ENCODE measurements at regions not wholly inside any gene's neighbourhood (a gene's known extent, or its start where the extent isn't known, plus 50 kb on each side); places are given as distances from the start of the nearest gene placed in this dataset.
"Not testable (repeated sequence)": the region's sequence is repeated elsewhere in the genome, so short reads cannot be mapped to it uniquely, and the experiment has no call there.

DNA sequence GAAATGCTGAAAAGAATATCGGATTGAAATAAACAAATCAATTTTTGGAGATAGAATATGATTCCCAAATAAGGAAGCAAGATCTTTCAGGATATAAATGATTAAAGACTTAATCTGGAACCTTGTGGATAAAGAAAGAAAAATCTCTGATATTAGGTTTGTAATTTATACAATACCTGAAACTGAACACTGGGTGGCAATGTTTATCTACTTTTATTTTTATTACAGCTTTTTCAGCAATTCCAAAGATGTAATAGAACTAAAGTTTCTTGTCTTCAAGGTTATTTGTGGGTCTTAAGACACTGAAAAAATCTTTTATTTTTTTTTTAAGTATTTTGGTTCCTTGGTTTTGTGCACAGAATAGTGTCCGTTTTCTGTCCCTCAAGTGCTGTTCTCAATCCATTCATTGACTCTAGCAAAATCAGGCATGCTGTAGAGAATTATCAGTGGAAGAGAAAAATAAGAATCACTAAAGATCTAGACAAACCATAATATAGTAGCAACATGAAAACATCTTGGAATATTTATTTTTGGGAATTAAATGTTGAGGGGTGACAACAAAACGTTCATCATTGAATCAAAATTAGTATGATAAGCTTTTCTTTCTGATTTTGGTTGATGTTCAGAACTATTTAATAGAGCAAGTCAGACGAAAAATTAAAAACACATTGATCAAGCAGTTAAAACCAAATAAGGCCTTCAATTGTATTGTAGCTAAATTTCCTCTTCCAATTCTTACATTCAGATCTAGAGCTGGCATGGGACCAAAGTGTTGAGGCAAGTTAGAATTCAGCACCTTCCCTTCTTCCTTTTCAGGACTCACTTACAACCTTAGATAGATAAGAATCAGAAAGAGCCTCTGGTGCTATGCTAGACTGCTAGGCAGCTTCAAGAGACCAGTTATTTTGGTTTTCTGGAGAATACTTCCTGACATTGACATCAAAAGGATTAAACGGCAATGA, 704.4 kb upstream of the PCDH20 start:
- ATAC-seq (replicated peaks) (no peak), DNase-seq (no peak)
- no peaks in the 10 kb centered on the region for H3K27me3 Mint-ChIP-seq
- H3K4me1 Mint-ChIP-seq (ENCODE audit: low read depth in 2 of 2), result no peaks in the 10 kb centered on the region
- no peaks in the 10 kb centered on the region for H3K36me3 Mint-ChIP-seq (ENCODE audit: insufficient read depth)
- no peak overlapping the region for H3K4me3 Mint-ChIP-seq
- H3K9me3 Mint-ChIP-seq, result peaks cover 6 to 15% of the 10 kb centered on the region in 2 donors
- no peak overlapping the region for H3K27ac Mint-ChIP-seq

DNA sequence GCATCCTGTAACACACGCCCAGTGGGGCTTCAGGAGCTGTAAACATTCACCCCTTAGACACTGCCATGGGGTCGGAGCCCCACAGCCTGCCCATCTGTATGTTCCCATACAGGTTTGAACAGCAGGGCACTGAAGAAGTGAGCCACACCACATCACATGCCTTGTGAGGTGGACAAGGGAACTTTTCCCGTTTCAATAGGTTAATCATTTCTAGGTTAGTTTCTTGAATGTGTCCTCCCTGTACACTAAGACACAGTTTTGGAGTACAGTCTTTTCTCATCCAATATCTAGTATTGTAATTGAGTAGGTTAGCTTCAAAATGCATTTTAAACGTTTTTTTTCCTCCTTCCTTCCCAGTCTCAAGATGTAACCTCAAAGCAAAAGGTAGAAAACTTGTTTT, 700.2 kb upstream of the PCDH20 start:
- Mint-ChIP-seq H3K27ac (no peak overlapping the region), H3K9me3 (peaks cover 7 to 9% of the 10 kb centered on the region in 2 donors), H3K27me3 (no peaks in the 10 kb centered on the region), H3K36me3 (ENCODE audit: insufficient read depth) (no peaks in the 10 kb centered on the region), H3K4me1 (ENCODE audit: low read depth in 2 of 2) (no peaks in the 10 kb centered on the region), H3K4me3 (no peak overlapping the region)
- DNase-seq, result no peak
- no peak for ATAC-seq (replicated peaks)

DNA sequence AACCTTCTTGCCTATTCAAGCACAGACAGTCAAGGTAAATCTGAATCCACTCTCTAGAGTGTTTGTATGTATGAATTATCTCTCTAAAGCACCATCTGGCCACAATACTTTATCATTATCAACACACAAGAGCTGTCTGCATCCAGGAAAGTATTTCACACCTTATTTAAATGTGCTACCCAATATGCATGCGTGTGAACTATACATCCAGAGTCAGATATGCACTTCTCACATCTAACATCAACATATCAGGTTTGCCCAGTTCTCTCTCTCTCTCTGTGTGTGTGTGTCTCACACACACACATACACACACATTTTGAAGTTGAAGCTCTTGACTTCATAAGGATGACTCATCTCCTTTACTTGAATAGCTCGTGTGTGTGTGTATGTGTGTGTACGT, 697.5 kb upstream of the PCDH20 start:
- peaks cover 7 to 9% of the 10 kb centered on the region in 2 donors for H3K9me3 Mint-ChIP-seq
- ATAC-seq (replicated peaks), result no peak

DNA sequence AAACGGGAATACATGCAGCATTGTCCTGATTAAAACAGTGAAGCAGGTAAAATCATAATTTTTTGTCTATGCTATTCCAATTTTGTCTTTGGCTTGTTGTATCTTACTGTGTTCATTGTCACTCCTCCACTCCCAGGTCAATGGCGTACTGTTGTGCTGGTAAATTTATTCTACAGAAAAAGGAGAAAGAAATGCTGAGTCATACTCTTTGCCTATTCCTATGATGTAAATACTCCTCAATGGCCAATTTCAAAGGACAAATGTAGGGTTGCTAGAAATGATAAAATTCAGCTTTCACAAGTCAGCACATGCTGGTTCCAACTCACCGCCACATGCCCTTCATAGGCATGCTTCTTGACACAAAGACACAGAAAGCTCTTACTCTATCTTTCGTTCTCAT, 694.4 kb upstream of the PCDH20 start:
- no peaks in the 10 kb centered on the region for H3K4me1 Mint-ChIP-seq (ENCODE audit: low read depth in 2 of 2)
- H3K36me3 Mint-ChIP-seq (ENCODE audit: insufficient read depth), result no peaks in the 10 kb centered on the region
- no peak overlapping the region for H3K4me3 Mint-ChIP-seq
- no peaks in the 10 kb centered on the region for H3K27me3 Mint-ChIP-seq
- H3K27ac Mint-ChIP-seq, result no peak overlapping the region
- peaks cover 0 to 9% of the 10 kb centered on the region in 2 donors for H3K9me3 Mint-ChIP-seq
- ATAC-seq (replicated peaks), result no peak
- DNase-seq, result no peak

More for the DNA sequence above, 697.5 kb upstream of the PCDH20 start:
- H3K36me3 Mint-ChIP-seq (ENCODE audit: insufficient read depth), result no peaks in the 10 kb centered on the region
- no peak overlapping the region for H3K27ac Mint-ChIP-seq
- H3K27me3 Mint-ChIP-seq, result no peaks in the 10 kb centered on the region
- no peak overlapping the region for H3K4me3 Mint-ChIP-seq
- no peak for DNase-seq
- no peaks in the 10 kb centered on the region for H3K4me1 Mint-ChIP-seq (ENCODE audit: low read depth in 2 of 2)

DNA sequence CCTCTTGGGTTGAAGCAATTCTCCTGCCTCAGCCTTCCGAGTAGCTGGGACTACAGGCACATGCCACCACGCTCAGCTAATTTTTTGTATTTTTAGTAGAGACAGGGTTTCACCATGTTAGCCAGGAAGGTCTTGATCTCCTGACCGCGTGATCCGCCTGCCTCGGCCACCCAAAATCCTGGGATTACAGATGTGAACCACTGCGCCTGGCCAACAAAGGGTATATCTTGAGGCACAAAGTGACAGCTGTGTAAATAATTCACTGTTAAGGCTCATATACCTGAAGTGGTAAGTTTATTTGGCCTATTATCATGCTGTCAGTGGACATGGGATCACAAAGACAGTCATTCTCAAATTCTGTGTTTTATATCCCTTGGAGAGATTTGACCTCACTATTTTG, 688.5 kb upstream of the PCDH20 start:
- H3K27ac Mint-ChIP-seq; H3K4me1 Mint-ChIP-seq (ENCODE audit: low read depth in 2 of 2); DNase-seq; H3K27me3 Mint-ChIP-seq; ATAC-seq (replicated peaks); H3K4me3 Mint-ChIP-seq; H3K36me3 Mint-ChIP-seq (ENCODE audit: insufficient read depth): not testable (repeated sequence)
- H3K9me3 Mint-ChIP-seq, result peaks cover 13 to 28% of the 10 kb centered on the region in 2 donors

DNA sequence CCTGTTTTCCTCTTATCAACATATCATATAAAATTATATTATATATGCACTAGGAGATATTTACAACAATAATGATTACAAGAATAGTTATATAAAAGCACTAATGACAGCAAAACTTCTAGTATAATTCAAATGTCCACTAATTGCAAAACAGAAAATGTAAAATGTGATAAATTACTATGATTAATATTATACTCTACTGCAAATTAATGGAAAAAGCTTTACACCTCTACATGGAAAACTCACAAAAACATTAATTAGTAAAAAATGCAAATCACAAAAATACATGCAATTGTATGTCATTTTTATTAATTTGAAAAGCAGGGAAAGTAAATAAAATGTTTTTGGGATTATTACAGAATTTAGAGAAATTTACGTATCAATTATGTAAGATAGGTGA, 681.0 kb upstream of the PCDH20 start:
- H3K27ac Mint-ChIP-seq, result no peak overlapping the region
- H3K36me3 Mint-ChIP-seq (ENCODE audit: insufficient read depth), result no peaks in the 10 kb centered on the region
- H3K9me3 Mint-ChIP-seq, result peaks cover 6 to 23% of the 10 kb centered on the region in 2 donors
- H3K4me3 Mint-ChIP-seq, result no peak overlapping the region
- no peak for ATAC-seq (replicated peaks)
- no peaks in the 10 kb centered on the region for H3K27me3 Mint-ChIP-seq
- no peak for DNase-seq
- no peaks in the 10 kb centered on the region for H3K4me1 Mint-ChIP-seq (ENCODE audit: low read depth in 2 of 2)

DNA sequence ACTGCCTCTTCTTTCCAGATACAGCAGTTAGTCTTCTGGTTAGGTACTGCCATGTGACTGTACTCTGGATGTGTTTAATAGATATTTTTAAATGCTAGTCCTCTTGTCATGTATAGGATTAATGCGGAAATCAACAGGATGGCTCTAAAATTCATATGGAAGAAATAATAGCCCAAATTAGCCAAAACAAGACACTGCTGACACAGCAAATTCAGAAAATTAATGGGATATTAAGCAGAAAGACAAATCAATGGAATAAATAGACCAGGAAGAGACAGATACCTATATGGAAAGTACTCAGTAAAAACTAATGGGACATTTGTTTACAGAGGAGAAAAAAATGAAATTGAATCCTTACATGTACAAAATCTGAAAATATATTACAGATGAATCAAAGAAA, 679.3 kb upstream of the PCDH20 start:
- Mint-ChIP-seq H3K27me3 (no peaks in the 10 kb centered on the region), H3K9me3 (peaks cover 3 to 14% of the 10 kb centered on the region in 2 donors), H3K36me3 (ENCODE audit: insufficient read depth) (no peaks in the 10 kb centered on the region), H3K4me3 (no peak overlapping the region), H3K4me1 (ENCODE audit: low read depth in 2 of 2) (no peaks in the 10 kb centered on the region), H3K27ac (no peak overlapping the region)
- DNase-seq, result no peak
- ATAC-seq (replicated peaks), result no peak

DNA sequence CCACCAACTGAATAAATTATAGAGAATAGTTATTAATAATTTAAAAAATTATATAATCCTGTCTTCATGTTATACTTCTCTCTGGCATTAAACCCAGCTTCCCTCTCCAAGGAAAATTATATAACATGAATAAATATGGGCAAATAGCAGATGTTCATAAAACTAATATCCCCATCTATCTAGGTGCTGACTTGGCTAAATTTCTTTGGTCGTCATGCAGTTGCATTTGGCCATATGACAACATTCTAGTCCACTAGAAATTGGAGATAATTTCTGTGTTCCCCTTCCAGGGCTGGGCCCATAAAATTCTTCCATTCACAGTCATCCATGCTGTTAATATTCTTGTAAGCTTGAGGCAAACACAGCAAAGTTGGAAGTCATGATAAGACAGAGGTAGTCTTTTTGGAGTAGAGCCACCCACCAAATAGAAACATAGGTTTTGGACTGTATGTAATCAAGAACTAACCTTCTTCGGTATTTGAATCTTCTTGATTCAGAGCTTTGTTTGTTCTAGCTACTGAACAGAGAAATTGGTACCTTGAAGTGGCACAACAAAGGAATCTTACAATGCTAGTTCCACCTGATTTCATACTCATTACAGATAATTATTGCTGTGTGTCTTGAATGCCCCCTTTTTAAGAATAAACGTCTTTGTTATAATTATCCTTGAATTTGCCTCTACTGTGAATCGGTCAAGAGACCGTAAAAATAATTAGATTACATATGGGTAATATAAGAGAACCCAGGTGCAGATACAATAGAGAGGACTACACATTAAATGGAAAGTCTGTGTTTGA, 678.5 kb upstream of the PCDH20 start:
- no peak for ATAC-seq (replicated peaks)

DNA sequence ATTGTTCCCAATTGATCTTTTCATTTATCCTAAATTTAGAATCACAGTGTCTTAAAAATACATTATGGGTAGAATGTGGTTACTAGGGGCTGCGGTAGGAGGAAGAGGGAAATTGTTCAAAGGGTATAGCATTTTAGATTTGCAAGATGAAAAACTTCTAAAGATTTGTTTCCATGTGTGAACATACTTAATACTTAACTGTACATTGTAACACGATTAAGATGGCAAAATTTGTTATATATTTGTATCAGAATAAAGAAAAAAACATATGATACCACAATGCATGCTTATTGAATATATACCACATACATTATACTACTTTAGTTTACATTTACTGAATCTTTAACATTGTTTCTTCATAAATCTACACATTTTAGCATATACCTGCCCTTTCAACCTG, 677.3 kb upstream of the PCDH20 start:
- no peaks in the 10 kb centered on the region for H3K27me3 Mint-ChIP-seq
- H3K4me1 Mint-ChIP-seq (ENCODE audit: low read depth in 2 of 2), result no peaks in the 10 kb centered on the region
- DNase-seq (no peak), ATAC-seq (replicated peaks) (no peak)
- no peak overlapping the region for H3K27ac Mint-ChIP-seq
- no peaks in the 10 kb centered on the region for H3K36me3 Mint-ChIP-seq (ENCODE audit: insufficient read depth)
- peaks cover 1 to 6% of the 10 kb centered on the region in 2 donors for H3K9me3 Mint-ChIP-seq
- no peak overlapping the region for H3K4me3 Mint-ChIP-seq

More for the DNA sequence above, 678.5 kb upstream of the PCDH20 start:
- Mint-ChIP-seq H3K4me3 (no peak overlapping the region), H3K4me1 (ENCODE audit: low read depth in 2 of 2) (no peaks in the 10 kb centered on the region), H3K27me3 (no peaks in the 10 kb centered on the region), H3K9me3 (peaks cover 2 to 11% of the 10 kb centered on the region in 2 donors), H3K27ac (no peak overlapping the region), H3K36me3 (ENCODE audit: insufficient read depth) (no peaks in the 10 kb centered on the region)
- DNase-seq, result no peak

DNA sequence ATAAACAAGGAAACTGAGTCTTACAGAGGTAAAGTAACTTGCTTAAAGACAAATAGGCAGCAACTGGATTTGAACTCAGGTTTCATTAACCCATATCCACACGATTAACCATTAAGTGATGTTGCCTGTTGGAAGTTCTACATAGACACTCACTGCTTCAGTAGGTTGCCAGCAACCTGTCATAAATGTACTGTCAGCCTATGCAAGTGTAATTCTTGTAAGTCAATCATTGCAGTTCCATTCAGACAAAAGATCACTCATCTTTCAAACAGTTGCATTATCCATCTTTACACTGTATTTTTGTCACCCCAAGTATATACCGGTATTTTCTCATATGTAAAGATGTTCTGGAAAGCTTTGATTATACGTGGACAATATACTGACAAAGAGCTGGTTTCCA, 676.9 kb upstream of the PCDH20 start:
- no peak overlapping the region for H3K27ac Mint-ChIP-seq

DNA sequence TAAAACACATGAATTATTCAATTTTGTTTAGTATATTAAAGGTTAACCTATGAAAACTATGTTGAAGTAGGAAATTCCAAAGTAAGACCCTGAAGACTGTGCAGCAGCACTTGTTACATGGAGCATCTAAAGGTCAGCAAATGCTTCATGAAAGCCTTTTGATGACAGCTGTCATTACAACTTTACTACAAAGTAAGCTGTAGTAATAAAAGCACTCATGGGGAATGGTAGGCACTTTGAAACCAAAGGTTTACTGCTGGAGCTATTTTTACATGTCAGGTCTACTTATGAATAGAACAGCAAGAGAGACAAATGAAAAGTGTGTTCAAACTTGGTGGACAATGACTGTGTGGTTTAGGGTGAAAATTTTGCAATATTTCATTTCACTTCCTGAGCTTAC, 672.5 kb upstream of the PCDH20 start:
- no peaks in the 10 kb centered on the region for H3K36me3 Mint-ChIP-seq (ENCODE audit: insufficient read depth)
- H3K4me3 Mint-ChIP-seq, result no peak overlapping the region
- H3K4me1 Mint-ChIP-seq (ENCODE audit: low read depth in 2 of 2), result no peaks in the 10 kb centered on the region
- no peak overlapping the region for H3K27ac Mint-ChIP-seq
- H3K9me3 Mint-ChIP-seq, result peaks cover 0 to 1% of the 10 kb centered on the region in 2 donors
- no peak for DNase-seq
- no peak for ATAC-seq (replicated peaks)
- H3K27me3 Mint-ChIP-seq, result no peaks in the 10 kb centered on the region

More for the DNA sequence above, 676.9 kb upstream of the PCDH20 start:
- ATAC-seq (replicated peaks) (no peak), DNase-seq (no peak)
- Mint-ChIP-seq H3K27me3 (no peaks in the 10 kb centered on the region), H3K4me1 (ENCODE audit: low read depth in 2 of 2) (no peaks in the 10 kb centered on the region), H3K9me3 (peaks cover 1 to 6% of the 10 kb centered on the region in 2 donors), H3K4me3 (no peak overlapping the region), H3K36me3 (ENCODE audit: insufficient read depth) (no peaks in the 10 kb centered on the region)

DNA sequence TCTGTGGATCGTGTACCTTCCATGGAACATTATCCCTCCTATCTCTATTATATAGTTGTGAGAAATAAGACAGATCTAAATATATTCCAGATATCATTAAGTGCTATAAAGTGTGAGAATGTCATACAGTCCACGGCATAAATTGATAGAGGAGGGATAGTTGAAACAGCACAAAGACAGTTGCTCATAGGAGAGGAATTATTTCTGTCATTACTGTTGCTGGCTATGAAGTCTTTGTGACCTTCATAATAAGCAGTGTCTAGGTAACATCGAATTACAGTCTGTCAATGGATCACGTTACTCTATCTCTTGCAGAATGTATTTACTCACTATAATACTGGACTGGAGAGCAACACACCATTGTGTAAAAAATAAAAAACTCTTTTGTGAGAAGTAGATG, 671.5 kb upstream of the PCDH20 start:
- no peak for DNase-seq
- Mint-ChIP-seq H3K27me3 (no peaks in the 10 kb centered on the region), H3K9me3 (no peaks in the 10 kb centered on the region), H3K4me1 (ENCODE audit: low read depth in 2 of 2) (no peaks in the 10 kb centered on the region), H3K36me3 (ENCODE audit: insufficient read depth) (no peaks in the 10 kb centered on the region), H3K4me3 (no peak overlapping the region), H3K27ac (no peak overlapping the region)
- no peak for ATAC-seq (replicated peaks)

DNA sequence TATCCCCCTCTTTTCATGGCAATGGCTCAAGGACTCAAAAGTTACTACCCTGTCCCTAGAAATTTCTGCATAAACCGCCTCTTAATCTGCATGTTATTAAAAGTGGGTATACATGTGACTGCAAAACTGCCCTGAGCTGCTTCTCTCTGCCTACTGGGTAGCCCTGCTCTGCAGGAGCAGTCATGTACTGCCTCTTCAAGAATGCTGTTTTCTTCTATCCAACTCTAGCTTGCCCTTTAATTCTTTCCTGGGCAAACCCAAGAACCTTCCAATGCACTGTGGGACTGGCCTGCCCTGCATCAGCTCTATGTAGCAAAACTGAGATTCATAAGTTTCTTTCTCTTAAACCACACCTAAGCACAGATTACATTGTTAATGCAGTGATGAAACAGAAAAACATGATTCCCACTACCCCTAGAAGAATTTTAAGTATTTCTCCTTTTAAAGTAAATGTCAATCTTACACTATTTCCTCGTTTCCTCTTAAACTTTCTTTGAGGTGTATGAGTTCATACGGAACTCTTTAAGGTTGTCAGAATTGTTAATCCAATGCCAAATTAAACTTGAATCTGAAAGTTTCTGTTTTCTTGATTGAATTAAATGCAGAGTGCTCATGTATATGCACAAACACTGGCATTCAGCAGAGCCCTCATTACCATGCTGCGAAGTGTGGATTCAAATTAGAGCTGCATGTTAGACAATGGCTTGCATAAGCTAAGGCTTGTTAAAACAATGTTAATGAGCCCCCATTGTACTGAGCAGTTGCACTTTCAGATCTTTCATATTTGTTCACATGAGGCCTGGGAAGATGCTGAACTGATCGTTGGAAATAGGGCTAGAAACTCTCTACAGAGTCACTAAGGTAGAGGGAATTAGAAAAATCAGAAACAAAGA, 669.9 kb upstream of the PCDH20 start:
- Mint-ChIP-seq H3K27ac (no peak overlapping the region), H3K27me3 (no peaks in the 10 kb centered on the region), H3K4me3 (no peak overlapping the region), H3K9me3 (no peaks in the 10 kb centered on the region), H3K4me1 (ENCODE audit: low read depth in 2 of 2) (no peaks in the 10 kb centered on the region), H3K36me3 (ENCODE audit: insufficient read depth) (no peaks in the 10 kb centered on the region)
- DNase-seq, result no peak
- no peak for ATAC-seq (replicated peaks)
